NB4 (cell line): ENCODE measurements at regions not wholly inside any gene's neighbourhood (a gene's known extent, or its start where the extent isn't known, plus 50 kb on each side); places are given as distances from the start of the nearest gene placed in this dataset.
"Not testable (repeated sequence)": the region's sequence is repeated elsewhere in the genome, so short reads cannot be mapped to it uniquely, and the experiment has no call there.

ENCODE experiments used
- DNase-seq: peaks from one replicate; pipeline ENCODE4 v3.0.0; 2010; ENCODE audit warnings: low read depth
- H3K4me3 ChIP-seq: one replicate; pipeline ENCODE4 v1.5.1; 2011; ENCODE audit warnings: mild to moderate bottlenecking, low read depth, low read length, moderate library complexity
- CTCF ChIP-seq: IDR thresholded peaks from one replicate; pipeline ENCODE4 v1.5.1; 2012; ENCODE audit warnings: low read depth, low read length
- MYC ChIP-seq: IDR thresholded peaks from 2 replicates; pipeline ENCODE4 v1.6.1; 2011; ENCODE audit warnings: low read depth, low read length
- POLR2A ChIP-seq: IDR thresholded peaks from 2 replicates; pipeline ENCODE4 v1.6.1; 2011; ENCODE audit warnings: mild to moderate bottlenecking; ENCODE audit not compliant: insufficient read length; ENCODE audit errors: extremely low read depth
- TF ChIP-seq, protein P1 (sequence below): IDR thresholded peaks from 2 replicates; pipeline ENCODE4 v1.6.1; 2011; ENCODE audit warnings: low read depth, low read length

DNA sequence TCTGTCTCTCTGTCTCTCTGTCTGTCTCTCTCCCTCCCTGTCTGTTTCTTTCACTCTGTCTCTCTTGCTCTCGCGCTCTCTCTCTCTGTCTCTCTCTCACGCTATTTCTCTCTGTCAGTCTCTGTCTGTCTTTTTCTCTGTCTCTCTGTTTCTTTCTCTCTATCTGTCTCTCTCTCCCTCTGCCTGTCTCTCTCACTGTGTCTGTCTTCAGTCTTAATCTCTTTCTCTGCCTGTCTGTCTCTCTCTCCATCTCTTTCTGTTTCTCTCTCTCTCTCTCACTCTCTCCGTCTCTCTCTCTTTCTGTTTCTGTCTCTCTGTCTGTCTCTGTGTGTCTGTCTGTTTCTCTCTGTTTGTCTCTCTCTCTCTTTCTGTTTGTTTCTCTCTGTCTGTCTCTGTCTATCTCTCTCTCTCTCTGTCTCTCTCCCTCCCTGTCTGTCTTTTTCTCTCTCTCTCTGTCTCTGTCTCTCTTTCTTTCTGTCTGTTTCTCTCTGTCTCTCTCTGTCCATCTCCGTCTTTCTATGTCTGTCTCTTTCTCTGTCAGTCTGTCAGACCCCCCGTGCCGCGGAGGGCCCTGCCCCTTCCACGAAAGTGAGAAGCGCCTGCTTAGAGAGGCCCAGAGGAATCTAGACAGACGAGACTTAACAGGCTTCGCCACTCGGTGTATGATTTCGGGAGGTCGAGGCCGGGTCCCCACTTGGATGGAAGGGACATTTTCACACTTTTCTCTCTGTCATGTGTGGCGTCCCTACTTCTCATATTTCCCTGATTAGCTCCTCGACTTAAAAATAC lies 346.3 kb upstream of the DEFB115 start:
- no peak overlapping the region for H3K4me3 ChIP-seq
- DNase-seq, result no peak
- no peak for TF ChIP-seq MYC
- TF ChIP-seq, protein P1, sequence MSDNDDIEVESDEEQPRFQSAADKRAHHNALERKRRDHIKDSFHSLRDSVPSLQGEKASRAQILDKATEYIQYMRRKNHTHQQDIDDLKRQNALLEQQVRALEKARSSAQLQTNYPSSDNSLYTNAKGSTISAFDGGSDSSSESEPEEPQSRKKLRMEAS, result no peak
- no peak for TF ChIP-seq POLR2A
- no peak for TF ChIP-seq CTCF

- DNase-seq, H3K4me3 ChIP-seq: not testable (repeated sequence)
These were observed 345.4 kb upstream of the DEFB115 start for GRCh38 chr20:30911832-30912660.

DNA sequence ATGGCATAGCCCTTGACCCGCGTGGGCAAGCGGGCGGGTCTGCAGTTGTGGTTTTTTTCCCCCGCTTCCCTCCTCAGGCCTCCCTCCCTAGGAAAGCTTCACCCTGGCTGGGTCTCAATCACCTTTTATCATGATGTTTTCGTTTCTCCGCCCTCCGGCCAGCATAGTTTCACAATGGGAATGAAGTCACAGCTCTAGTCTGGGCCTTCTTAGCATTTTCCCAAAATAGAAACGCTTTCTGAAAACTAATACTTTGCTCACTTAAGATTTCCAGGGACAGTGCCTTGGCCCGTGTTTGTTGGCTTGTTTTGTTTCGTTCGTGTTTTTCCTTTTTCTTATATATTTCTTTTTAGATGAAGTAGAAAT lies 344.8 kb upstream of the DEFB115 start:
- H3K4me3 ChIP-seq, result not testable (repeated sequence)

DNA sequence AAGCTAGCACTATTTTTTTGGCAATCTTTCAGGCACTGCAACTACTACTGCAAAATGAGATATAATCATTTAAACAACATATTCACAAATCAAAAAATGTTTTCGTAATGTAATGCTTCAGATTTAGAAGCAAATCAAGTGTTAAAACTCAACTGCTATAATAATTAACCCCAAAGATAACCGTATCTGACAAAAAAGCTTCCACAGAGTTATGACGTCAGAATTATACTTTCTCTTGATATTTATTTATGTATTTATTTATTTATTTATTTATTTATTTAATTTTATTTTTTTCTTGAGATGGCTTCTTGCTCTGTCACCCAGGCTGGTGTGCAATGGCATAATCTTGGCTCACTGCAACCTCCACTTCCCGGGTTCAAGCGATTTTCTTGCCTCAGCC lies 341.1 kb upstream of the DEFB115 start:
- H3K4me3 ChIP-seq, DNase-seq: not testable (repeated sequence)

More for the DNA sequence above, 344.8 kb upstream of the DEFB115 start:
- not testable (repeated sequence) for DNase-seq

DNA sequence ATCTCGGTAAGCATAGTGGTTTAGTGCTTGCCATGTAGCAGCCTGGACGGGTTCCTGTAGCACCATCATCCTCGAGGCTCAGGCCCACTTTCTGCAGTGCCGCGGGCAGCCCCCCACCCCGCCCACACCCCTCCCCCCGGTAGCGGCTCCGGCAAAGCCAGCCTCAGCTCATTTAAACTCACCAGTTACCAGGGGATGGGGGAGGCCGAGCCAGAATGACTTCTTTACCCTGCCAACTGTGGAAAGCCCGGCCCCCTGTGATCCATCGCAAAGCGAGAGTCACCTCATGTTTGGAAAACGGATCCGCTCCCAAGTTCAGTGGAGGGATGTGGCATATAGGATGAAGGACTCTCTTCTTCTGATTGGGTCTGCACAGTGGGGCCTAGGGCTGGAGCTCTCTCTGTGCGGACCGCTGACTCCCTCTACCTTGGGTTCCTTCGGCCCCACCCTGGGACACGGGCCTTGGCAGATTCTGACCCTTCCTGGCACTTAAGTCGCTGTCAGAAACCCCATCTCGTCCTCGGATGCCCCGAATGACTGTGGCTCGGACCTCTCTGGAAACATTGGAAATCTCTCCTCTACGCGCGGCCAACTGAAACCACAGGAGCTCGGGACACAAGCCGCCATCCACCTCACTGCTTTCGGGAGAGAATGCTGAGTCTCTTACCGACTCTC lies 337.8 kb upstream of the DEFB115 start:
- no peak for TF ChIP-seq MYC
- TF ChIP-seq, protein P1, result no peak
- no peak for TF ChIP-seq CTCF
- TF ChIP-seq POLR2A, result no peak
- H3K4me3 ChIP-seq, result no peak overlapping the region
- no peak for DNase-seq

- no peak for TF ChIP-seq CTCF
- TF ChIP-seq POLR2A, result no peak
- TF ChIP-seq MYC, result no peak
- TF ChIP-seq, protein P1, result no peak
- DNase-seq, result no peak
- H3K4me3 ChIP-seq, result no peak overlapping the region
These were observed 336.0 kb upstream of the DEFB115 start for GRCh38 chr20:30921286-30922071.

DNA sequence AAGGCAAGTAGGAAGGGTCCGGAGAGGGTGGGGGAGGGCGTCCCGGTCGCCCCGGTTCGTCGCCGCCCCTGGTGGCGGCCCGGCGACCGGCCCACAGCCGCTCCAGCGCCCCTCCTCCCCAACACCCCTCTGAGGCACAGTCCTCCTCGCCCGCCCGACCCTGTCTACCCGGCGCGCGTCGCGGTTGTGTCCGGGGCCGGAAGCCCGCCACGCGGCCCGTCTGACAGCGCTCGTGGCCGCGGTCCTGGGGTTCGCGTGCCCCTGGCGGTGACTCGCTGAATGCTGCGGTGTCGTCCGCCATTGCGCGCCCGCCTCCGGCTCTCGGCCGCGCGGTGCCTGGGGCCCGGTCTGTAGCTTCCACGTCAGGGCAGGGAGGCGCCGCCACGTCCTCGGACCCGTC lies 335.3 kb upstream of the DEFB115 start:
- no peak for DNase-seq
- no peak overlapping the region for H3K4me3 ChIP-seq
- TF ChIP-seq, protein P1, result no peak
- TF ChIP-seq CTCF, result no peak
- no peak for TF ChIP-seq MYC
- no peak for TF ChIP-seq POLR2A
